ENCODE measurements at regions not wholly inside any gene's neighbourhood (a gene's known extent, or its start where the extent isn't known, plus 50 kb on each side); places are given as distances from the start of the nearest gene placed in this dataset.

DNA sequence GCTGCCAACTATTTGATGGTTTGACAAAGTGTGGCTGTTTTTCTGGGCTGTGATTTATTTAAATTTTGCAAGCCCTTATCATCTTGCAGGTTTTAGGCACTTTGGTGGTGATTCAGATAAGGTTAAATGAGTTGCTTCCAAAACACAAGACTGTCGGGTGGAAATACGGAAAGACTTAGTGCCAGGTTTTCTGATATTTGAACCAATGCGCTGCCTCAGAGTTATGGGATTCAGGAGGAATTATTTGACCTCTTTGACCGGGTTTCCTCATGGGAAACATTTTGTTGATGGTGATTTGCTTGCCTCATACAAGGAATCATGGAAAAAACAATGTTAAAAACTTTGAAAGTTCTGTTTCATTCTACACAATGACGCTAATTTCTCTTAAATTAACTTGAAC, 136.1 kb upstream of the MAP9 start:
- WGBS (ENCODE audit: insufficient coverage, low coverage, missing lambda C conversion rate): 2% methylated on average over 5 of the region's 5 CpGs
- intact Hi-C loops (cut with micrococcal nuclease) (no loop called here), in situ Hi-C loops (cut with MboI) (no loop called here)
- Histone ChIP-seq H2AFZ (ENCODE audit: low read depth, low read length) (no peak overlapping the region), H3K9me1 (ENCODE audit: control insufficient read depth, insufficient read depth, low read length) (no peaks in the 10 kb centered on the region), H3K4me2 (ENCODE audit: insufficient read depth, low read length) (no peak overlapping the region), H3K9ac (ENCODE audit: insufficient read depth in 1 of 2, low read depth in 2 of 2, low read length in 2 of 2) (no peak overlapping the region), H3K4me1 (replicated peaks in 1 of 2; ENCODE audit: control insufficient read depth in 2 of 2, insufficient read depth in 2 of 2, low read length in 2 of 2) (no peaks in the 10 kb centered on the region), H3K79me2 (ENCODE audit: control insufficient read depth, insufficient read depth, low read length) (no peaks in the 10 kb centered on the region), H3K4me3 (no peak overlapping the region), H4K20me1 (replicated peaks; ENCODE audit: control insufficient read depth, insufficient read depth, low read length) (no peaks in the 10 kb centered on the region), H3K36me3 (ENCODE audit: control insufficient read depth, insufficient read depth, low read length) (no peaks in the 10 kb centered on the region), H3K27ac (ENCODE audit: extremely low read depth, low read depth, low read length) (no peak overlapping the region), H3K27me3 (ENCODE audit: control insufficient read depth in 2 of 2, insufficient read depth in 2 of 2, low read length in 2 of 2) (no peaks in the 10 kb centered on the region), H3K9me3 (replicated peaks; ENCODE audit: control insufficient read depth, insufficient read depth, low read depth, low read length) (no peaks in the 10 kb centered on the region; the same call in 1 of the 2 replicates)
- CTCF ChIA-PET (ENCODE audit: low intra/inter-chr PET ratio): no interaction called here
- no TSS peak for BruUV-seq (replicated peaks)
- DNase-seq (ENCODE audit: extremely low read depth in 1 of 4, low spot score in 3 of 4) (no peak), FAIRE-seq (no peak), ATAC-seq (no peak)
- POLR2A ChIA-PET: no interaction called here
- no peak for TF ChIP-seq CCAR2 (IDR thresholded peaks at IDR 0.05; ENCODE audit: low read depth, low read length)
- no peak for TF ChIP-seq ZNF76 (CRISPR knock-in tag; IDR thresholded peaks at IDR 0.05; ENCODE audit: borderline replicate concordance)
- TF ChIP-seq MAFK (IDR thresholded peaks at IDR 0.05; ENCODE audit: low read length): no peak
- TF ChIP-seq ZNF778 (CRISPR knock-in tag; IDR thresholded peaks at IDR 0.05): no peak
- TF ChIP-seq, protein P1, sequence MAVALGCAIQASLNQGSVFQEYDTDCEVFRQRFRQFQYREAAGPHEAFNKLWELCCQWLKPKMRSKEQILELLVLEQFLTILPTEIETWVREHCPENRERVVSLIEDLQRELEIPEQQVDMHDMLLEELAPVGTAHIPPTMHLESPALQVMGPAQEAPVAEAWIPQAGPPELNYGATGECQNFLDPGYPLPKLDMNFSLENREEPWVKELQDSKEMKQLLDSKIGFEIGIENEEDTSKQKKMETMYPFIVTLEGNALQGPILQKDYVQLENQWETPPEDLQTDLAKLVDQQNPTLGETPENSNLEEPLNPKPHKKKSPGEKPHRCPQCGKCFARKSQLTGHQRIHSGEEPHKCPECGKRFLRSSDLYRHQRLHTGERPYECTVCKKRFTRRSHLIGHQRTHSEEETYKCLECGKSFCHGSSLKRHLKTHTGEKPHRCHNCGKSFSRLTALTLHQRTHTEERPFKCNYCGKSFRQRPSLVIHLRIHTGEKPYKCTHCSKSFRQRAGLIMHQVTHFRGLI (CRISPR knock-in tag; IDR thresholded peaks at IDR 0.05): no peak
- TF ChIP-seq PHF21A (IDR thresholded peaks at IDR 0.05; ENCODE audit: borderline replicate concordance, low read depth): no peak
- TF ChIP-seq, protein P2, sequence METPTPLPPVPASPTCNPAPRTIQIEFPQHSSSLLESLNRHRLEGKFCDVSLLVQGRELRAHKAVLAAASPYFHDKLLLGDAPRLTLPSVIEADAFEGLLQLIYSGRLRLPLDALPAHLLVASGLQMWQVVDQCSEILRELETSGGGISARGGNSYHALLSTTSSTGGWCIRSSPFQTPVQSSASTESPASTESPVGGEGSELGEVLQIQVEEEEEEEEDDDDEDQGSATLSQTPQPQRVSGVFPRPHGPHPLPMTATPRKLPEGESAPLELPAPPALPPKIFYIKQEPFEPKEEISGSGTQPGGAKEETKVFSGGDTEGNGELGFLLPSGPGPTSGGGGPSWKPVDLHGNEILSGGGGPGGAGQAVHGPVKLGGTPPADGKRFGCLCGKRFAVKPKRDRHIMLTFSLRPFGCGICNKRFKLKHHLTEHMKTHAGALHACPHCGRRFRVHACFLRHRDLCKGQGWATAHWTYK (CRISPR knock-in tag; IDR thresholded peaks at IDR 0.05): no peak
- TF ChIP-seq CREB1 (IDR thresholded peaks at IDR 0.05): no peak
- TF ChIP-seq CREB1 (CRISPR knock-in tag; IDR thresholded peaks at IDR 0.05): no peak
- TF ChIP-seq ZNF79 (CRISPR knock-in tag; IDR thresholded peaks at IDR 0.05; ENCODE audit: low read depth): no peak
- no peak for TF ChIP-seq ZKSCAN8 (CRISPR knock-in tag; IDR thresholded peaks at IDR 0.05)
- TF ChIP-seq EWSR1 (IDR thresholded peaks at IDR 0.05; ENCODE audit: borderline replicate concordance, low read depth, partially characterized antibody): no peak
- TF ChIP-seq ASH1L (IDR thresholded peaks at IDR 0.05; ENCODE audit: borderline replicate concordance, low read depth, partially characterized antibody): no peak
- no peak for TF ChIP-seq FOXP1 (CRISPR knock-in tag; IDR thresholded peaks at IDR 0.05)
- TF ChIP-seq MAZ (CRISPR knock-in tag; conservative IDR thresholded peaks at IDR 0.05 in 1 of 2, IDR thresholded peaks at IDR 0.05 in 1 of 2): no peak
- TF ChIP-seq, protein P3, sequence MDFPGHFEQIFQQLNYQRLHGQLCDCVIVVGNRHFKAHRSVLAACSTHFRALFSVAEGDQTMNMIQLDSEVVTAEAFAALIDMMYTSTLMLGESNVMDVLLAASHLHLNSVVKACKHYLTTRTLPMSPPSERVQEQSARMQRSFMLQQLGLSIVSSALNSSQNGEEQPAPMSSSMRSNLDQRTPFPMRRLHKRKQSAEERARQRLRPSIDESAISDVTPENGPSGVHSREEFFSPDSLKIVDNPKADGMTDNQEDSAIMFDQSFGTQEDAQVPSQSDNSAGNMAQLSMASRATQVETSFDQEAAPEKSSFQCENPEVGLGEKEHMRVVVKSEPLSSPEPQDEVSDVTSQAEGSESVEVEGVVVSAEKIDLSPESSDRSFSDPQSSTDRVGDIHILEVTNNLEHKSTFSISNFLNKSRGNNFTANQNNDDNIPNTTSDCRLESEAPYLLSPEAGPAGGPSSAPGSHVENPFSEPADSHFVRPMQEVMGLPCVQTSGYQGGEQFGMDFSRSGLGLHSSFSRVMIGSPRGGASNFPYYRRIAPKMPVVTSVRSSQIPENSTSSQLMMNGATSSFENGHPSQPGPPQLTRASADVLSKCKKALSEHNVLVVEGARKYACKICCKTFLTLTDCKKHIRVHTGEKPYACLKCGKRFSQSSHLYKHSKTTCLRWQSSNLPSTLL (IDR thresholded peaks at IDR 0.05): no peak

Measured in K562 (cell line).